ENCODE measurements at regions not wholly inside any gene's neighbourhood (a gene's known extent, or its start where the extent isn't known, plus 50 kb on each side); places are given as distances from the start of the nearest gene placed in this dataset.

DNA sequence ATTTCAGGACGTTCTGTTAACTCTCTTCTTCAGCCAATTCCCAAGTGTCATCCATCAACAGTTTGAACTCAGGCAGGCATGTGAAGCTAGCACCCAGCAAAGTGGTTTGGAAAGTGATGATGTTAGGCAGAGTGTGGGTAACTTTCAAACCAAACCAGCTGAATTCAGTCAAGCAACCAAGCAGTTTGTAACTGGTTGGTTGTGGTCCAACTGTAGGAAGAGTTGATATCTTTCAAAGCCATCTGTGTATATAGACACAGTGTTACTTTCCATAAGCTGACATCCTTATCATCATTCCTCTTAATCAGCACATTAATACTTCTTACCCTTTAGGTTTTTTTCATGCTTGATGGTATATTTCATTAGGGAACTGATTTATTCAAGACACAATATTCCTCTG lies 72.2 kb upstream of the NUPR2 start:
- H3K4me1 Mint-ChIP-seq, result no peaks in the 10 kb centered on the region
- Histone ChIP-seq H3K4me1 (ENCODE audit: insufficient read depth, low read length) (no peaks in the 10 kb centered on the region), H3K27me3 (ENCODE audit: insufficient read depth, low read length) (no peaks in the 10 kb centered on the region), H2BK5ac (ENCODE audit: insufficient read length, low read length) (no peak overlapping the region), H2BK15ac (ENCODE audit: low read depth, low read length) (no peak overlapping the region), H3K14ac (ENCODE audit: insufficient read depth, low read length) (no peak overlapping the region), H3K18ac (ENCODE audit: insufficient read length, low read depth, low read length) (no peak overlapping the region), H3K56ac (ENCODE audit: insufficient read length, low read depth, low read length) (no peak overlapping the region), H2BK12ac (ENCODE audit: insufficient read length, low read depth, low read length) (no peak overlapping the region), H4K5ac (ENCODE audit: insufficient read length, low read depth, low read length) (no peak overlapping the region), H3K9me3 (ENCODE audit: control insufficient read depth, low read depth, low read length) (peaks cover 87% of the 10 kb centered on the region), H2BK120ac (ENCODE audit: low read depth, low read length, poor library complexity, severe bottlenecking) (no peak overlapping the region), H2AFZ (ENCODE audit: low read length) (no peak overlapping the region), H3T11ph (ENCODE audit: low read length) (no peak overlapping the region), H4K20me1 (ENCODE audit: control insufficient read depth, insufficient read depth, insufficient read length) (no peaks in the 10 kb centered on the region), H3K27ac (ENCODE audit: insufficient read length, low read depth, low read length) (no peak overlapping the region), H4K8ac (replicated peaks; ENCODE audit: insufficient read length, low read depth, low read length) (no peak overlapping the region), H3K23ac (ENCODE audit: insufficient read length, low read depth, low read length) (no peak overlapping the region), H4K91ac (ENCODE audit: insufficient read length, low read depth, low read length) (no peak overlapping the region), H3K4ac (ENCODE audit: low read depth, low read length) (no peak overlapping the region), H3K79me1 (ENCODE audit: insufficient read depth, low read depth, low read length, poor library complexity, severe bottlenecking) (no peaks in the 10 kb centered on the region), H3K9ac (ENCODE audit: extremely low read depth, insufficient read length, low read length) (no peak overlapping the region), H3K79me2 (ENCODE audit: insufficient read depth, low read length) (no peaks in the 10 kb centered on the region), H3K23me2 (ENCODE audit: insufficient read length, low read depth, low read length, poor library complexity, severe bottlenecking) (no peaks in the 10 kb centered on the region), H2BK20ac (ENCODE audit: low read depth, low read length, poor library complexity, severe bottlenecking) (no peak overlapping the region), H3K4me2 (ENCODE audit: insufficient read depth, insufficient read length, low read length) (no peak overlapping the region), H2AK5ac (ENCODE audit: insufficient read length, low read length) (no peak overlapping the region)
- no CpG with 5 or more reads among the region's 1 CpG for WGBS (ENCODE audit: extremely low coverage, insufficient read length, low lambda C conversion rate)
- DNase-seq, result no peak
- no peak overlapping the region for H3K4me3 Mint-ChIP-seq
- H3K9me3 Mint-ChIP-seq, result peaks cover 90 to 92% of the 10 kb centered on the region in 2 experiments
- no peak overlapping the region for H3K27ac Mint-ChIP-seq
- peaks cover 0 to 41% (median 19%) of the 10 kb centered on the region in 3 experiments; a peak in 4 of 7 replicates for H3K36me3 Mint-ChIP-seq (ENCODE audit: insufficient read depth in 1 of 3, low read depth in 3 of 3)
- peaks cover 6% of the 10 kb centered on the region for H3K27me3 Mint-ChIP-seq (ENCODE audit: low read depth)
- TF ChIP-seq, protein P1, sequence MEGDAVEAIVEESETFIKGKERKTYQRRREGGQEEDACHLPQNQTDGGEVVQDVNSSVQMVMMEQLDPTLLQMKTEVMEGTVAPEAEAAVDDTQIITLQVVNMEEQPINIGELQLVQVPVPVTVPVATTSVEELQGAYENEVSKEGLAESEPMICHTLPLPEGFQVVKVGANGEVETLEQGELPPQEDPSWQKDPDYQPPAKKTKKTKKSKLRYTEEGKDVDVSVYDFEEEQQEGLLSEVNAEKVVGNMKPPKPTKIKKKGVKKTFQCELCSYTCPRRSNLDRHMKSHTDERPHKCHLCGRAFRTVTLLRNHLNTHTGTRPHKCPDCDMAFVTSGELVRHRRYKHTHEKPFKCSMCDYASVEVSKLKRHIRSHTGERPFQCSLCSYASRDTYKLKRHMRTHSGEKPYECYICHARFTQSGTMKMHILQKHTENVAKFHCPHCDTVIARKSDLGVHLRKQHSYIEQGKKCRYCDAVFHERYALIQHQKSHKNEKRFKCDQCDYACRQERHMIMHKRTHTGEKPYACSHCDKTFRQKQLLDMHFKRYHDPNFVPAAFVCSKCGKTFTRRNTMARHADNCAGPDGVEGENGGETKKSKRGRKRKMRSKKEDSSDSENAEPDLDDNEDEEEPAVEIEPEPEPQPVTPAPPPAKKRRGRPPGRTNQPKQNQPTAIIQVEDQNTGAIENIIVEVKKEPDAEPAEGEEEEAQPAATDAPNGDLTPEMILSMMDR (conservative IDR thresholded peaks at IDR 0.05), result no peak

All from H9 (cell line).